HG03095 (cell line): ENCODE measurements at regions not wholly inside any gene's neighbourhood (a gene's known extent, or its start where the extent isn't known, plus 50 kb on each side); places are given as distances from the start of the nearest gene placed in this dataset.

Experiments
- ATAC-seq: cut with Tn5 transposase; IDR thresholded peaks from one replicate; pipeline ENCODE4 v1.9.1; 2021; ENCODE audit warnings: moderate library complexity; ENCODE audit not compliant: unreplicated experiment

DNA sequence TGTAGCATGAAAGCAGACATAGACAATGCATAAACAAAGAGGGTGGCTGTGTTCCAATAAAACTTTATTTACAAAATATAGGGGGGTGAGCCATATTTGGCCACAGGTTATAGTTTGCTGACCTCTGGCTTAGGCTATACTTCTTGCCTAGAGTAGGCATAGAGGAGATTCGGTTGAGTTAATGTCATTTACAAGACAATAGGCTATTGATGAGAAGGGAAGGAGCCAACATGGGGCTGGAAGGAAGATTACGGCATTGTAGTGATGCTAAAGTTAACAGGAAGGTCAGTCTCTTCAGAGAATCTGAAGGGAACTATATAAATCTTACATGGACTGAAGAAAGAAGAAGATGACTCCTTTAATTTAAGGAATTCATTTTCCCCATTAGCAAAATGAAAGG lies 463.5 kb downstream of the HTR7 start:
- no peak for ATAC-seq

DNA sequence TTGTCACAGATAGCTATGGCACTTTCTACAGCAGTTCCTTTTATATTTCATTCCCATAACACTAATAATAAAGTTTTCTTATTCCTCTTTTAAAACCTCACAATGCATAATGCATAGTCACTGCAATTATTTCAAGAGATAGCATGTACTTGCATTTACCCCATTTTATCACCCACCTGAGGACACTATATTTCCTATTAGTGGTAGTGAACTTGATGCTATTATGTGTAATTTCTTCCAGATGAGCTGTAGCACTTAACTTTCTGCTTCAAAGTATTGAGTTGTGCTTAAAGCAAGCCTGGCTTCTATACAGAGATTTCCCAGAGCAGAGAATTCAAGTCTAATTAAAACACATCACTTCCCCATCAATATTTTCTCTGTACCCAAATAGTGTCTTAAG lies 461.1 kb downstream of the HTR7 start:
- no peak for ATAC-seq

DNA sequence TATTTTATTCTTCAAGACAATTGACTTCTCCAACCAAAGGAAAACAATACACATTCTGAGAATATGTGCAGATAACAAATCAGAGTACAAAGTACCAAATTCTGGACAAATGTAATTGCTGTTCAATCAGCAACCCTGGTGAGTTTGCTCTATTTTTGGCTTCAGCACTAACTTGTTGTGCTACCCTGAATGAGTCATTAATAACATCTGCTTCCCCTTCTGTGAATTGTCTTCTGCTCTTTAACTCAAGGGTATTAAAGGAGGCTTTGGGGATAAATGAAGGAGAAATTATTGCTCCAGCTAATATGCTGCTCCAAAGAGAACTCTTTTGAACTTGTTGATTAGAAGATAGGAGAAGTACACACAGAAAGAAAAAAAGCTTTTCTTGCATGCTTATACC lies 459.3 kb downstream of the HTR7 start:
- no peak for ATAC-seq

DNA sequence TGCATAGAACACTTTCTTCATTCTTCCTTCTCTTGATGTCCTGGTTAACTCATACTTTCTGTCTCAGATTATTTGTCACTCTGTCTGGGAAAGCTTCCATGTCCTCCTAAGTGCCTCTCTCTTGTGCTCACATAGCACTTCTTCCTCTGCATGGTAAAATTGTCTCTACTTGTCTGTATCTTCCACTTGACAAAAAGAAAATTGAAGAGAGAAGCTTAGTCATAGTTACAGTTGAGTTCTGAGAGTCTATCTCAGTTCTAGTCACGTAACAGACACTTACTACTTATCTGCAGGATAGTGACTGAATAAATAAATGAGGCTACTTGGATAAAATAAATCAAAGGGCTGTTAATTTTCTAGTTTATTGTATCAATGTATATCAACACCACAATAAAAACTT lies 458.1 kb downstream of the HTR7 start:
- ATAC-seq = no peak

DNA sequence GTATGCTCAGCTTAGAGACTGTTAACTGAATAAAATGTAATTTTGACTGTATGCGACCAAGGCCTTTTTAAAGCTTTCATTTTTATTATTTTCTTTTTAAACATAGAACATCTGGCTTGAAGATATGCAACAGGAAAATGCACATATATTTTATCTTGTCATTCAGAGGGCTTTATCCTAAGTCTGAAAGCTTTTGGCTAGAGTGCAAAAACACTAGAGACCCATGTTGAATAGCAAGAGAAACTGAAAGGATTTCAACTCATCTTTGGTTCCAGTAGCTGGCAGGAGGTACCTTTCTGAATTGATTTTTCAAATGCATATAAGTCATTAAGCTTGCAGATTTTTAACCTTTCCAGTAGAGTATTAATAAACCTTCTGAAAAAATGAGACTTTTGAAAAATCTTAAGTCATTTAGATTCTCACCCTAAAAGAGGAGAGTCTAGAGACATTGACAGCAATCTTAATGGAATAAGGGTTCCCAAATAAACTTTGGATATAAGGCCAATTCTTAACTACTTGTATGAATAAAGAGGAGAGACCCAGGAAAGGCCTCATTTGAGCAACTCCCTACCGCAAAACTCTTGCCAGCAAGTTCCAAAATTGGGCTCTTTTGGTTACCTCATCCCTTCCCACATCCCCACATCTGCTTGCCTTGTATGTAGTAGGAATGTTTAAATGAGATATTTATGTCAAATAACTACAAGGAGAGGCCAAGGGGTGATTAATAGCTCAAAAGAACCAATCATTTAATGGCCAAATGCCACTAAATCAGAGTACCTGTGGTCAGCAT lies 454.4 kb downstream of the HTR7 start:
- ATAC-seq = no peak

DNA sequence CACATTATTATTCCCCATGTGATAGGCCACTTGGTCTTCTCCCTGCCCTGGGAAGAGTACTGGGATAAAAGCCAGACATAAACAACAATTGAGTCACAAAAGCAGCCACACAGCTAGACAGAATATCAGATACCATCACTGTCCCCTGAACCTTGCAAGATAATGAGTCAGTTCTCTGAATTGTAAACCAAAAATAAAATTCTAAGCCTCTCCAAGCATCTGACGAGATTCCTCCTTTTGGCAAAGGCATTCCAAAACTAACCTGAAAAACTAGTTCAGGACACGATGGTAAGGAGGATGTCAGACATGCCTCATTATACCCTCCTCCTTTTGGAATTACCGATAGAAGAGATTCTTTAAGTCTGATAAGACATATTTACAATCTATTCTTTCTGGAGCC lies 450.7 kb downstream of the HTR7 start:
- ATAC-seq = no peak

DNA sequence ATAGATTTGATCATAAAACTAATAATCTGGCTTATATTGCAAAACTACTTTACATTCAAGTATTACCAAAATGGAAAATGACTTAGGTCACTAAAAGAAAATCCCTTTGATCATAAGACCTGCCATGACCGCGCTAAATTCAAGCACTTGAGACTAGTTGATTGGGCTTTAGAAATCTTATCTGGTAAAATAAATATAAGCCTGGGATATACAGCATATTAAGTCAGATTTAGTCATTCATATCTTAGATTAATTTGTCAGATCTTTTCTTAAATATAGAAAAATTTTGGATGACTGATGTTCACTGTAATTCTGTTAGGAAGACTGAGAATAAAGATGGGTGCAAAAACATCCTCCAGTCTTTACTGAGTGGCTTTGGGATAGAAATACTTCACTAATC lies 450.0 kb downstream of the HTR7 start:
- no peak for ATAC-seq

DNA sequence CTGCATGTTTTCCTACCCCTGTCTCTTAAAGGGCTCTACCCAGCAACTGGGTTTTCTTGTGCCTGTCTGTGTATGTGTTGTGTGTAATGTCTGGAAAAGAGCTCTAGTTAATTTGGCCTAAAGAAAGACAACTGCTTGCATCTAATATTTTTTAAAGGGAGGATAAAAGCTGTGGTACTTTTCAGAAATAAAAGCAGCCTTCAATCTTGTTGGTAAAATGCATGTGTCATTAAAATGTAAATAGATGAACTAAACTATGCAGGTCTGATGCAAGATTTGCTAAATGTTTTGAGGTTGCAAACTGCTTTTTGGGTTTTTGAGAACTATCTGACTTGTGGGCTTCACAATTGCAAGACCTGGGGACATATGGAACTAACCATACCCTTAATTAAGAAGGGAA lies 445.3 kb downstream of the HTR7 start:
- ATAC-seq = no peak

DNA sequence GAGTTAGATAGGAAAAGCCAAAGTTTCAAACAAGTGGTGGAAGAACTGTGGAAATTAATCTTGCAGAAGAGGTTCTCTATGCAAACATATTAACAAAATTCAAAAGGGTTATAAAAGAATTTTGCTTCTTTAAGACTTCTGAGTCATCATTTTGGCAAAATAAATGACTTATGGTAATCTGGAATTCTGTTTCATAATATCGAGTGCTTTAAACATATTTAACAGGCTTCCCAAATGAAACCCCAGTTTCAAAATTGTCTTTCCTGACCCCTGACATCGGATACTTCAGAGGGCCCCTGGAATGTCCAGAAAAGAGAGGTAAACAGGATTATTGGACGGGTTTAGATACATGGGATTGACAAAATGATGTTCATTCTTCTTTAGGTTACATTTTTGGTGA lies 444.6 kb downstream of the HTR7 start:
- no peak for ATAC-seq

DNA sequence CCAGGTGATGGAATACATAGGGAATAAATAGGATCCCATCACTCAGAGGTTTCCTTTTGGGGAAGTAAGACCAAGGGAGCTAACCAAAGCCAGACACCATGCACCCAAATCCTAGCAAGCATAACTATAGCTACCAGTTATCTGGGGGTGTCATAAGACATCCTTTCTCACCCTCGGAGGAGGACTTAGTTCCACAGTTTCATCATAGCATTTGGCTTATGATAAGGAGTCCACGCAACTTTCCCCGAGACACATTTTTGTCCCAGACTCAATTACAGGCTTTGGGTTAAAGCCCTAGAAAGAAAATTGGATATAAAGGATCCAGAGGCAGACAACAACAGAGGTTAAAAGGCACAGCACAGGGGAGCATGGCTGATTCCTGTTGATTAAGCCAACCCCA lies 442.9 kb downstream of the HTR7 start:
- no peak for ATAC-seq

DNA sequence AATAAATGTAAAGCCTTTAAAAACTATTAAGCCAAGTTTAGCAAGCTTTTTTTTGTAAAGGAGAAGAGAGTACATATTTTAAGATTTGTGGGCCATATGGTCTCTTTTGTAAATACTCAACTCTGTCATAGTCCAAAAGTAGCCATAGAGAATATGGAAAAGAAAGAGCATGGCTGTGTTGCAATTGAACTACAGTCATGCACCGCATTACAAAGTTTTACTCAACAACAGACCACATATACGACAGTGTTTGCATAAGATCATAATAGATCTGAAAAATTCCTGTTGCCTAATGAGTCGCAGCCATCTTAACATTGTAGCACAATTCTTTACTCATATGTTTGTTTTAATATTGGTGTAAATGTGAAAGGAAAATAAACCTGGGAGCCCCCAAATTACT lies 440.8 kb downstream of the HTR7 start:
- no peak for ATAC-seq

DNA sequence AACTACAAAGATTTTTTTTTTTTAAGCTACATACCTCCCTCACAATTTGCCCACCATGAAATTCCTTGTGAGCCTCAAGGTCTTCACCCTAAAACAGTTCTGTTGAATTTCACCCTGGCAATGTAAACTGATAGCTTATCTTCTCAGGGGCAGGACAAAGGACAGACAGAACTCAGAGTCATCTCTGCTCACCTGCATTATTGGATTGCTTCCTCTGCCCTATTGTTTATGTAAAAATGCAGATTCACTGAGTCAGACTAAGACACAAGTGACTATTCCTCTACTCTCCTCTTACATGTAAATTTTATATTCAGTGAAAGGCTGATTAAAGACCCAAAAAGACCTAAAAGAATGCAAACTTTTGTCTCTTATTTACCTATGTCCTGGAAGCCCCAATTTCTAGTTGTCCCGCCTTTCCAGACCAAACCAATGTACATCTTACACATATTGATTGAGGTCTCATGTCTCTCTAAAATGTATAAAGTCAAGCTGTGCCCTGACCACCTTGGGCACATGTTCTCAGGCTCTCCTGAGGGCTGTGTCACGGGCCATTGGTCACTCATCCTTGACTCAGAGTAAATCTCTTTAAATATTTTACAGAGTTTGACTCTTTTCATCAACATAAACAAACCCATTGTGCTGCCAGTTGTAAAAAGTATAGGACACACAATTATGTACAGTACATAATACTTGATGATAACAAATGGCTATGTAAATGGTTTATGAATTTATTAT lies 440.2 kb downstream of the HTR7 start:
- ATAC-seq = no peak

DNA sequence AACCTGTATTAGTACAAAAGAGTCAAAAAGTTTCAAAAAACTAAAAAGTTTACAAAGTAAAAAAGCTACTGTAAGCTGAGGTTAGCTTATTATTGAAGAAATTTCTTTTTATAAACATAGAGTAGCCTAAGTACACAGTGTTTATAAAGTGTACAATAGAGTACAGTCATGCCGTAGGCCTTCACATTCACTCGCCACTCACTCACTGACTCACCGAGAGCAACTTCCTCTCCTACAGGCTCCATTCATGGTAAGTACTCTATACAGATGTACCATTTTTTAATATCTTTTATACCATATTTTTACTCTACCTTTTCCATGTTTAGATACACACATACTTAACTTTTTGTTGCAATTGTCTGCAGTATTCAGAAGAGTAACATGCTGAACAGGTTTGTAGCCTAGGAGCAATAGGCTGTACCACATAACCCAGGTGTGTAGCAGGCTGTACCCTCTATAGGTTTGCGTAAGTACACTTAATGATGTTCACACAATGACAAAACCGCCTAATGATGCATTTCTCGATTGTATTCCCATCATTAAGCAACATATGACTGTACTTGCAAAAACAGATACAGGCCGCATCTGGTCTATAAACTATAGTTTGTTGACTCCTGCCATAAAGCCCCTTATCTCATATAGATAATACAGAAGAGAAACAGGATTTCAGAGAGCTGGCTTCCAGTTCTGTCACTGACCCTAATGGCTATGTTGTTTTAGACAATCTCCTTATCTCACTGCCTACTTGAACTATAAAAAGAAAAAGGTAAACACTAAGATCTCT lies 438.8 kb downstream of the HTR7 start:
- ATAC-seq = no peak

DNA sequence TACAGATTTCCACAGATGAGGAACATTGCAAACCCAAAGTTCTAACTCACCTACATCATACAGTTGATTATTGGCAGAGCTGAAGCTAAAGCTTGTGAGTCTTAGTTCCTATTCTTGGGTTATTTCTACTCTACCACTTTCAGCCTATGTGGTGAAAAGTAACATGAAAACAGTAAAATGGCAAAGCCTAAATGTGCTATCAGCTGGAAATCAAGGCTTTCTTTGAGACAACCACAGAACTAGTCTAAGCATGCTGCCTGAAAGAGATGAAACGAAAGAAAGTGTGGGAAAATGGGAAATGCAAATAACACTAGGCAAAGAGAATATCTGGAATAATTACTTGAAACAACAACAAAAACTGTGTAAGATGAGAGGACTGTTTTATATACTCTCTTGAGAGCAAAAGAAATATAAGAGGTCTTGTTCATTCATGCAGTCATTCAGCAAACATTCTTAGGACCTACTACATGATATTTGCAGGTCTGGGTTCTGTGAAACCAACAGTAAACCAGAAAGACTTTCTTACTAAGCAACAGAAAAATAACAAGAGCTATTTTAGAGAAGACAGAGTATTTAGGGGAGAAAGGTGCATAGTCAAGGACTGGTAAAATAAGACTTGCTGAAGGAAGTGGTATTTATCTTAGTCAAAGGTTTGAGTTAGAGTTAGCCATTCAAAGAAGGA lies 437.1 kb downstream of the HTR7 start:
- ATAC-seq = peak; percentile 85

DNA sequence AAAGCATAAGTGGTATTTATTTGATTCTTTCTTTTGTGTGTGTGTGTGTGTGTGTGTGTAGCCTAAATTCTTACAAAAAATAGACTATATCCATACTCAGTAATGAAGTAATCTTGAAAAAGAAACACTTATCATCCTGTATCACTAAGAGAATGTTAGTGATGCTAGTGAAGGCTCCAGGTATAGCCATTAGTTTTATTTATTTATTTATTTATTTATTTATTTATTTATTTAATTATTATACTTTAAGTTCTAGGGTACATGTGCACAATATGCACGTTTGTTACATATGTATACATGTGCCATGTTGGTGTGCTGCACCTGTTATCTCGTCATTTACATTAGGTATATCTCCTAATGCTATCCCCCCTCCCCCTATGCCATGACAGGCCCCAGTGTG lies 436.0 kb downstream of the HTR7 start:
- ATAC-seq = no peak

DNA sequence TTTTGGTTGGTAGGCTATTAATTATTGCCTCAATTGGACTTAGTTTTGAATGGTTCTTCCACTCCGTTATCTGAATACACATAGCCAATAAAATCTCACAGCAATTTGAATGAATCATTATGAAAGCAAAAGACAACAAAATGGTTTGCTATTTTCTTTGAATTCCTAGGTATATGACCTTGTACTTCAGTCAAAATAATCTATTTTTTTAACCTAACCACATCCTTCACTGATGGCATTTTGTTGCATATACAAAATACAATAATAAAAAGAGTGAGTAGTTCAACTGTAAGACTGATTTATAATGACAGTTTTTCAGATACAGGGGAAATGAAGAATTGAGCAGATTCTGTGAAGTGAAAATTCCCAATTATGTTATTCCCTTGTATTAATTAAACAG lies 433.1 kb downstream of the HTR7 start:
- ATAC-seq = no peak

DNA sequence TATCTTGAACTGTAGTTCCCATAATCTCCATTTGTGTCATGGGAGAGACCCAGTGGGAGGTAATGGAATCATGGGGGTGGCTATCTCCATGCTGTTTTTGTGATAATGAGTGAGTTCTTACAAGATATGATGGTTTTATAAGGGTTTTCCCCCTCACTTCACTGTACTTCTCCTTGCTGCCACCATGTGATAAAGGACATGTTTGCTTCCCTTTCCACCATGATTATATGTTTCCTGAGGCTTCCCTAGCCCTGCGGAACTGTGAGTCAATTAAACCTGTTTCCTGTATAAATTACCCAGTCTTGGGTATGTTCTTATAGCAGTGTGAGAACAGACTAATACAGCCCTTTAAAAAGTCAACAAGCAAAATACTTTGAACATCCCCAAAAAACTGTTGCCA lies 427.7 kb downstream of the HTR7 start:
- ATAC-seq = no peak

DNA sequence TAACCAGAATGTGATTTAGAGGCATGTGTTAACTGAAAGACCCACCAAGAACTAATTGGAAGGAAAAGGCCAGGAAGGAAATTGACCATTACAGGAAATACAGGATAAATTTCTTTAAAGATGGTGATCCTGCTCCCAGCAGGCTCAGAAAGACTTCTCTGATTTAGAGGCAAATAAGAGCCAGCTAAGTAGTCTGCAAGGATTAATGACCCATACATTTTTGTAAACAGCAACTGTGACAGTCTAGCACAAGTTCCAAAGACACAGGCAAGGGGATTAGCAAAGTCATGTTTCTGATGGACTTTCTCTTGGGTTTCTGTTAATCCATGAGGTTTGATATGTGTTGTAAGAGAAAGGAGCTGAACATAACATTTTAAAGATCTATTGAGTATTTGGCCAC lies 425.0 kb downstream of the HTR7 start:
- no peak for ATAC-seq

DNA sequence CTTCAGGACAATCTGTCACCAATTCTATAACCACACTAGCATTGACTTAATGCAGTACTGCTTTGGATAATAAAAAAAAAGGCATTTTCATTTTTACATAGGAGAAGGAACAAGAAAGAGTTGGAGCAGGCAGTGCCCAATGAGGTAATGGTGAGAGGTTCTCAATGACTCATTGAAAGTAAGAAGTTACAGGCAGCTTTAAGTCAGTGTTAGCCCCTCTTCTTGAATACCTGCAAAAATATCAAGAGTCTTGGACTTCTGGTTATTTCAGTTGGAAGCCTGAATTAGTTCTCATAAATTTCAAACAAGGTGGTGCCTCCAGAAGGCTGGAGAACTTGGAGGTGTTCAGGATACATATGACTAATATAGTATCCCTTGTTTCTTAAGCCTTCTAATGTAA lies 422.5 kb downstream of the HTR7 start:
- no peak for ATAC-seq

DNA sequence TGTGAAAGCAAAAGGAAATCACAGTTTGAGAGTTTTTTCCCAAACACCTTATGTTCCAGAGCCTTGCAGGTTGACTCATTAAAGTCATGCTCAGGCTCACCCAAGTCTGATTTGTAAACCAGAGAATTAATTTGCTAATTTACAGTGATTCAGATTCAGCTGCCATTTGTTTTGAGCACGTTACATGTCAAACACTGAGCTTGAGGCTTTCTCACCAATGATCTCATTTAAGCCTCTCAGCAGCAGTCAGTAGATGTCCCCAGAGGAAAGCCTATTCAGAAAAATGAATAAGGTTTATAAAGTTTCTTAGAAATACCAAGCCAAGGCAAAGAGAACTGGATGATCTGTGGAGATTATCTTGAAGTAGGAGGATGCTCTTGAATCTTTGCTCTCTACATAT lies 420.4 kb downstream of the HTR7 start:
- ATAC-seq = no peak

DNA sequence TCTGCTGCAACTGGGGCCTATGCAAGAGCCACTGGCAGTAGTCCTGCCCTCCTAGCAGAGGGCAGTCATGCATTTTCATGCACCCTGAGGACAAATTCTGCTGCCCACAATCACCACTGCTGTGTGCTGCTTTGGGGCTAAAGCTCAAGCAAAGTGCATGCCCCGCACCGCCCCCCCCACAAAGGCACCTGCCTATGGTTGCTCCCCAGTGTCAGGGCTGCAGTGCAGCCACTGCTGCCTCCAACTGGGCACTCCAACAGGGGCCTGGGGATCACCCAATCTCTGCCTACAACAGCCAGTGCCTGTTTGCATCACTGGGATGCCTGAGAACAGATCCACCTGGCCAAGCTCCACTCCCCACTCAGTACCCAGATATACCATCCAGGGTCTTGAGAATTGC lies 417.0 kb downstream of the HTR7 start:
- ATAC-seq = no peak
